NT2/D1 (cell line): ENCODE measurements at regions not wholly inside any gene's neighbourhood (a gene's known extent, or its start where the extent isn't known, plus 50 kb on each side); places are given as distances from the start of the nearest gene placed in this dataset.

ENCODE experiments used
- SUZ12 ChIP-seq: IDR thresholded peaks from 2 replicates; pipeline ENCODE4 v1.6.1; 2011; ENCODE audit not compliant: insufficient read length, insufficient read depth; ENCODE audit errors: extremely low read depth
- YY1 ChIP-seq: IDR thresholded peaks from 2 replicates; pipeline ENCODE4 v1.6.1; 2011; ENCODE audit not compliant: insufficient read length, insufficient read depth
- ZNF274 ChIP-seq: IDR thresholded peaks from 2 replicates; pipeline ENCODE4 v1.6.1; 2011; ENCODE audit warnings: mild to moderate bottlenecking, low read depth, low read length

- TF ChIP-seq YY1 = no peak
- TF ChIP-seq ZNF274 = no peak
- no peak for TF ChIP-seq SUZ12
Observed at GRCh38 chr3:159378396-159379194, 576.7 kb downstream of the MFSD1 start.
